ENCODE measurements at regions not wholly inside any gene's neighbourhood (a gene's known extent, or its start where the extent isn't known, plus 50 kb on each side); places are given as distances from the start of the nearest gene placed in this dataset.

DNA sequence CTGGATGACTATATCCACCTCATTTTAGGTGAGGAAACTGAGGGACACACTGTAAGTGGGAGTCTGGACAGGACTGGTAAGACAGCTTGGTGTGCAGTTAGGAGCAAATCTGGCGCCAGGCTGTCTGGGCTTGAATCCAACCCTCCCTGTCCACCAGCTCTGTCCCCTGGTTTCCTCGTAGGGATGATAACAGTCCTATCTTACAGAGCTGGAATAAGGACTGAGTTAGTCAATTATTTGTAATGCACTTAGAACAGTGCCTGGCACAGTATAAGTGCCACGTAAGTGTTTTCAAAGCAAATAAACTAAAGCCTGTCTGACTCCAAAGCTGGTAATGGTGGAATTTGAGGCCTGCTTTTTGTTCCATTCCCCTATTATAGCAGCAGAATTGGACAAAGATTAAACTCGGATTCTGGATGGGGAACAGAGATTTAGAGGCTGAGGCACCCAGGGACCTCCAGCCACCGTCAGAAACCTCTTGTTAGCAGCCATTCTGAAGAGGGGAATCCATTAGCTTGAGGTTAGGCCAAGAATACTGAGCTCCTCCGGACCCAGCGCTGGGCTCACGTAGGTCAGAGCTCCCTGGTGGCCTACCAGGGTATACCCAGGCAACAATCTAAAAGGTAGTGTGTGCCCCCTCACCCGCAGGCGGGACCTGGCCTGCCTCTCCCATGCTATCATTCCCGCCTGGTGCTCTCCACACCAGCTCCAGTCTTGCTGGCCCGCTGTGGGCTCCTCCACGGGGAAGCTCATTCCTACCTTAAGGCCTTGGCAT, 102.1 kb downstream of the UCHL1 start:
- intact Hi-C loops (cut with DNase I) = no loop called here
- Histone ChIP-seq H3K4me3 (no peak overlapping the region), H3K27me3 (peaks cover 0 to 39% (median 0%) of the 10 kb centered on the region in 7 donors), H3K9me3 (peaks cover 0 to 17% (median 0%) of the 10 kb centered on the region in 11 donors), H3K27ac (peak overlapping the region; percentile 42 to 95 (median 60)), H3K4me1 (peaks cover 1 to 32% (median 22%) of the 10 kb centered on the region in 9 donors), H3K36me3 (no peaks in the 10 kb centered on the region)
- peak in 1 of 9 donors; percentile 14 for TF ChIP-seq CTCF (IDR thresholded peaks at IDR 0.05)
- WGBS, 2 donors = 65 to 75% methylated on average over 13 of the region's 13 CpGs
- ATAC-seq = peak in 5 of 8 donors; percentile 22 to 48 (median 38)
- peak; percentile 40 to 62 for DNase-seq

DNA sequence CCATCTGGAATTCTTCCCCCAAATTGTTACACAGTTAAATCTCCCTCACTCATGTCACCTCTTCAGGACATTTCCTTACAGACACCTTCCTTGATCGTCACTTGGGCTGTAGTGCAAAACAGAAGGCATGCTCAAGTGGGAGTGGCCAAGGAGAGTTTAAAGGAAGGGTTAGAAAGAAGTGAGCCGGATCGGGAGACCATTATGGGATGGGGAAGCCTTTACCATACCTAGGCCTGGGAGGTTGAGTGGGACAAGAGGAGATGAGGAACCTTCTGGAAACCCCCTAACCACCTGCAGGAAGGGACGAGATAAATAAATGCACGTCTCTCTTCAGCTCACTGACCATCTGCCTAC, 102.7 kb downstream of the UCHL1 start:
- intact Hi-C loops (cut with DNase I) = no loop called here
- 85 to 88% methylated on average over 5 of the region's 5 CpGs for WGBS, 2 donors
- H3K36me3 ChIP-seq = no peaks in the 10 kb centered on the region
- H3K9me3 ChIP-seq = peaks cover 0 to 11% (median 0%) of the 10 kb centered on the region in 11 donors
- no peak overlapping the region for H3K4me3 ChIP-seq
- ATAC-seq (no peak), DNase-seq (no peak)
- no peak for TF ChIP-seq CTCF (IDR thresholded peaks at IDR 0.05)
- H3K27ac ChIP-seq = peak overlapping the region; percentile 42 to 95 (median 60)
- peaks cover 0 to 39% (median 0%) of the 10 kb centered on the region in 7 donors for H3K27me3 ChIP-seq
- H3K4me1 ChIP-seq = peaks cover 6 to 38% (median 28%) of the 10 kb centered on the region in 9 donors

GRCh38 chr4:41359836-41360213, 103.1 kb downstream of the UCHL1 start:
- intact Hi-C loops (cut with DNase I) = loop anchor here in 9 of 10 donors (2.0 to 10.0 kb wide), 15 partner anchors 53 to 285 kb away; partner anchors contain the start of gene LIMCH1 (in 5 of the 9)
- 63 to 65% methylated on average over 11 of the region's 11 CpGs for WGBS, 2 donors
- no peak for TF ChIP-seq CTCF (IDR thresholded peaks at IDR 0.05)
- Histone ChIP-seq H3K4me1 (peaks cover 7 to 42% (median 32%) of the 10 kb centered on the region in 9 donors), H3K9me3 (peaks cover 0 to 7% (median 0%) of the 10 kb centered on the region in 11 donors), H3K27me3 (peaks cover 0 to 39% (median 0%) of the 10 kb centered on the region in 7 donors), H3K4me3 (peak overlapping the region; percentile 72 to 97 (median 85)), H3K27ac (peak overlapping the region in 9 of 10 donors; percentile 87 to 95 (median 92)), H3K36me3 (no peaks in the 10 kb centered on the region)
- no peak for DNase-seq
- peak in 1 of 8 donors; percentile 5 for ATAC-seq

DNA sequence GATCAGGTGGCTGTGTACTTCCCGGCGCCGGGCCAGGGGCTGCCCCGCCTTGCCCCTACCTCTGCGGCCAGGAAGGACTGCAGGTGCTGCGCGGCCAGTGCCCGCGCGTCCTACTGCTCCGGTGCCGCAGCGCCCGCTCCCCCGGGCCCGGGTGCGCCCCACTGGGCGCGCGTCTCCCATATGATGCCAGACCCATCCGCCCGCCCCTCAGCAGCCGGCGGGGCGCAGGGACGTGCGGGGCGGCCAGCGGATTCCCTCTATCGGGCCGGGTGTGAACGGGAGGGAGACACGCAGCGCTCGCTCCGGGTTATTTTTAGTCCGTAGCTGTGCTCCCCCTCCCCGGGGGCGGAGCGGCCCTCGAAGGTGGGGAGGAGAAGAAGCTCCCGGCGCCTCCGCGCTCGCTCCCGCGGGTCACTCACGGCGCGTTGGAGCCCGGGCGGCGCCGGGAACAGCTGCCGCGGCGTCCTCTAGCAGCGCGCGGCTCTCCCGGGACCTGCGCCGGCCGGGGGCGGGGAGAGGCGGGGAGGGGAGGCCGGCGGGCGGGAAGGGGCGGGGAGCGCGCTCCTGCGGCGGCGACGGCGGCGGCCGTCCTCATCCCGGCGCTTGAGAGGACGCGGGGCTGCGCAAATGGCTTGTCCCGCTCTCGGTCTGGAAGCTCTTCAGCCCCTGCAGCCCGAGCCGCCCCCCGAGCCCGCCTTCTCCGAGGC, 103.6 kb downstream of the UCHL1 start:
- intact Hi-C loops (cut with DNase I) = loop anchor here in 9 of 10 donors (2.0 to 10.0 kb wide), 15 partner anchors 53 to 284 kb away; partner anchors contain the start of gene LIMCH1 (in 5 of the 9)
- Histone ChIP-seq H3K4me1 (peaks cover 9 to 47% (median 36%) of the 10 kb centered on the region in 9 donors), H3K9me3 (peaks cover 0 to 6% (median 0%) of the 10 kb centered on the region in 11 donors), H3K4me3 (peak overlapping the region; percentile 72 to 97 (median 85)), H3K27me3 (peaks cover 0 to 39% (median 0%) of the 10 kb centered on the region in 7 donors), H3K36me3 (no peaks in the 10 kb centered on the region), H3K27ac (peak overlapping the region; percentile 84 to 95 (median 92))
- ATAC-seq (peak; percentile 73 to 92 (median 84)), DNase-seq (peak; percentile 81 to 85)
- WGBS, 2 donors = 1% methylated on average over 73 to 92 of the region's 92 CpGs
- no peak for TF ChIP-seq CTCF (IDR thresholded peaks at IDR 0.05)
